ENCODE measurements at regions not wholly inside any gene's neighbourhood (a gene's known extent, or its start where the extent isn't known, plus 50 kb on each side); places are given as distances from the start of the nearest gene placed in this dataset.

DNA sequence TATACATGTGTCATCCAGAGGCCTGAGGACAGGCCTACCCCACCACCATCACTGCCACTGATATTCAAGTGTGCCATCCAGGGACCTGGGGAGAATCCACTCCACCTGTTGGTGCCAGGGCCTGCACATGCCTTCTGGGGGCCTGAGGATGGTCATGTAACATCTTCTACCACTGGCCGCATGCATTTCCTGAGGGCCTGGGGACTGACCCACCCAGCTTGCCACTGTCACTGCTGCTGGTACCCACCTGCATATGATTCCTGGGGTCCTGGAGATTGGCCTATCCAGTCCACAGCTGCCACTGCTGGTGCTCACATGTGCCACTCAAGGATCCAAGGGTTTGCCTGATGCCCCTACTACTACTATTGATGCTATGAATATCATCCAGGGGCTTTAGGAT, 184.3 kb upstream of the SYNCRIP start:
- no peak overlapping the region for H2AFZ ChIP-seq (ENCODE audit: low read depth, low read length)
- H3K4me3 ChIP-seq (ENCODE audit: low read depth in 1 of 2, low read length in 2 of 2): no peak overlapping the region
- no peaks in the 10 kb centered on the region for H3K36me3 ChIP-seq (ENCODE audit: insufficient read depth, low read length)
- no peak overlapping the region for H3K4me2 ChIP-seq (ENCODE audit: insufficient read depth, low read length)
- ATAC-seq (ENCODE audit: insufficient read depth, low read depth): no peak
- H3K9ac ChIP-seq (ENCODE audit: low read depth, low read length): no peak overlapping the region
- no peaks in the 10 kb centered on the region for H4K20me1 ChIP-seq (ENCODE audit: insufficient read depth, low read length)
- no peaks in the 10 kb centered on the region for H3K4me1 ChIP-seq (ENCODE audit: insufficient read depth, low read length)
- H3K27ac ChIP-seq (ENCODE audit: low read length): no peak overlapping the region
- no peak for TF ChIP-seq EZH2 (IDR thresholded peaks at IDR 0.05; ENCODE audit: borderline replicate concordance, low read depth, low read length, severe bottlenecking)
- H3K79me2 ChIP-seq (ENCODE audit: insufficient read depth, low read length): no peaks in the 10 kb centered on the region
- no peak for DNase-seq
- no peaks in the 10 kb centered on the region for H3K27me3 ChIP-seq (ENCODE audit: insufficient read depth, low read length, poor library complexity)
- peaks cover 4% of the 10 kb centered on the region for H3K9me3 ChIP-seq (ENCODE audit: insufficient read depth, low read length, severe bottlenecking)

DNA sequence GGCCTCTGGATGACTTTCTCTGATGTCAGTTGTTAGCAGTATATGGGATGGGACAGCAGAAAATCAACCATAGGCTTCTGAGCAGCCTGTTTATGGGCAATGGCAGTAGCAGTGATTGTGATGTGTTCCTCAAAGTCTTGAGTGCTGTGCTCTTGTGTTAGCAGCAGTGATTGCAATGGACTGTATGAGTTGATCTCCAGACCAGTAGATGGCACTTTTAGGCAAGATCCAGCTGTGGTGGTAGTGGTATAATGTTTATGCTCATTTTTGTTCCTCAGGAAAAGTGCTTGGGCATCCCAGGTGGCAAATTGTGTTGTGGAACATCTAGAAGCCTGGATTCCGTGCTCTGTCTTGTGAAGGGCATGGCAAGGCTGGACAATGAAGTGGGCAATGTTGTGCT, 181.6 kb upstream of the SYNCRIP start:
- H3K9ac ChIP-seq (ENCODE audit: low read depth, low read length): no peak overlapping the region
- no peak overlapping the region for H3K27ac ChIP-seq (ENCODE audit: low read length)
- H3K4me2 ChIP-seq (ENCODE audit: insufficient read depth, low read length): no peak overlapping the region
- no peak for TF ChIP-seq EZH2 (IDR thresholded peaks at IDR 0.05; ENCODE audit: borderline replicate concordance, low read depth, low read length, severe bottlenecking)
- TF ChIP-seq, protein P1, sequence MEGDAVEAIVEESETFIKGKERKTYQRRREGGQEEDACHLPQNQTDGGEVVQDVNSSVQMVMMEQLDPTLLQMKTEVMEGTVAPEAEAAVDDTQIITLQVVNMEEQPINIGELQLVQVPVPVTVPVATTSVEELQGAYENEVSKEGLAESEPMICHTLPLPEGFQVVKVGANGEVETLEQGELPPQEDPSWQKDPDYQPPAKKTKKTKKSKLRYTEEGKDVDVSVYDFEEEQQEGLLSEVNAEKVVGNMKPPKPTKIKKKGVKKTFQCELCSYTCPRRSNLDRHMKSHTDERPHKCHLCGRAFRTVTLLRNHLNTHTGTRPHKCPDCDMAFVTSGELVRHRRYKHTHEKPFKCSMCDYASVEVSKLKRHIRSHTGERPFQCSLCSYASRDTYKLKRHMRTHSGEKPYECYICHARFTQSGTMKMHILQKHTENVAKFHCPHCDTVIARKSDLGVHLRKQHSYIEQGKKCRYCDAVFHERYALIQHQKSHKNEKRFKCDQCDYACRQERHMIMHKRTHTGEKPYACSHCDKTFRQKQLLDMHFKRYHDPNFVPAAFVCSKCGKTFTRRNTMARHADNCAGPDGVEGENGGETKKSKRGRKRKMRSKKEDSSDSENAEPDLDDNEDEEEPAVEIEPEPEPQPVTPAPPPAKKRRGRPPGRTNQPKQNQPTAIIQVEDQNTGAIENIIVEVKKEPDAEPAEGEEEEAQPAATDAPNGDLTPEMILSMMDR (IDR thresholded peaks at IDR 0.05; ENCODE audit: borderline replicate concordance, extremely low read depth, low read length, poor library complexity, severe bottlenecking): peak; percentile 5
- no peaks in the 10 kb centered on the region for H3K79me2 ChIP-seq (ENCODE audit: insufficient read depth, low read length)
- no peaks in the 10 kb centered on the region for H3K4me1 ChIP-seq (ENCODE audit: insufficient read depth, low read length)
- no peak overlapping the region for H2AFZ ChIP-seq (ENCODE audit: low read depth, low read length)
- H3K27me3 ChIP-seq (ENCODE audit: insufficient read depth, low read length, poor library complexity): no peaks in the 10 kb centered on the region
- no peak for ATAC-seq (ENCODE audit: insufficient read depth, low read depth)
- DNase-seq: no peak
- no peak overlapping the region for H3K4me3 ChIP-seq (ENCODE audit: low read depth in 1 of 2, low read length in 2 of 2)
- peaks cover 4% of the 10 kb centered on the region for H3K9me3 ChIP-seq (ENCODE audit: insufficient read depth, low read length, severe bottlenecking)
- H3K36me3 ChIP-seq (ENCODE audit: insufficient read depth, low read length): no peaks in the 10 kb centered on the region
- H4K20me1 ChIP-seq (ENCODE audit: insufficient read depth, low read length): no peaks in the 10 kb centered on the region

DNA sequence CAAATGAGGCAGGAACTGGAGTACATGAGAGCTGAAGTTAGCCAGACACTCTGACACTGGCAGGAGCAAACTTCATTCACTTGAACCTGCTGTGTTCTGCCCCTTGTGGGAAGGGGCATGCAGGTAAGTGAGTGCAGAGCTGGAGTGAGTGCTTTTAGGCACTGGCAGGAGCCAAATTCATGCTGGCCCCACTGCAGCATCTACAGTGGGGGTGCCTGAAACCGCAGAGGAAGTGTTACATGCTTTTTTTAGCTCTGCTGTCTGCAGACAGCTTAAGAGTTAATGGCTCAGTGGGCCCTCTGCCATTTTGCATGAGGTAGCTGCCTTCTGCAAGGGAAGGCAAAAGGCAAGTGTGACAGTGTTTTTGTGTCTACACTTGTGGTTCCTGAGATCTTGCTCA, 167.9 kb upstream of the SYNCRIP start:
- DNase-seq: peak; percentile 4
- TF ChIP-seq EZH2 (IDR thresholded peaks at IDR 0.05; ENCODE audit: borderline replicate concordance, low read depth, low read length, severe bottlenecking): no peak
- TF ChIP-seq, protein P1 (IDR thresholded peaks at IDR 0.05; ENCODE audit: borderline replicate concordance, extremely low read depth, low read length, poor library complexity, severe bottlenecking): no peak
- Histone ChIP-seq H3K4me2 (ENCODE audit: insufficient read depth, low read length) (no peak overlapping the region), H2AFZ (ENCODE audit: low read depth, low read length) (no peak overlapping the region), H3K27me3 (ENCODE audit: insufficient read depth, low read length, poor library complexity) (no peaks in the 10 kb centered on the region), H3K4me1 (ENCODE audit: insufficient read depth, low read length) (no peaks in the 10 kb centered on the region), H3K4me3 (ENCODE audit: low read depth in 1 of 2, low read length in 2 of 2) (no peak overlapping the region), H3K79me2 (ENCODE audit: insufficient read depth, low read length) (no peaks in the 10 kb centered on the region), H3K9me3 (ENCODE audit: insufficient read depth, low read length, severe bottlenecking) (peaks cover 13% of the 10 kb centered on the region), H3K27ac (ENCODE audit: low read length) (no peak overlapping the region), H3K36me3 (ENCODE audit: insufficient read depth, low read length) (no peaks in the 10 kb centered on the region), H4K20me1 (ENCODE audit: insufficient read depth, low read length) (no peaks in the 10 kb centered on the region), H3K9ac (ENCODE audit: low read depth, low read length) (no peak overlapping the region)
- ATAC-seq (ENCODE audit: insufficient read depth, low read depth): no peak

DNA sequence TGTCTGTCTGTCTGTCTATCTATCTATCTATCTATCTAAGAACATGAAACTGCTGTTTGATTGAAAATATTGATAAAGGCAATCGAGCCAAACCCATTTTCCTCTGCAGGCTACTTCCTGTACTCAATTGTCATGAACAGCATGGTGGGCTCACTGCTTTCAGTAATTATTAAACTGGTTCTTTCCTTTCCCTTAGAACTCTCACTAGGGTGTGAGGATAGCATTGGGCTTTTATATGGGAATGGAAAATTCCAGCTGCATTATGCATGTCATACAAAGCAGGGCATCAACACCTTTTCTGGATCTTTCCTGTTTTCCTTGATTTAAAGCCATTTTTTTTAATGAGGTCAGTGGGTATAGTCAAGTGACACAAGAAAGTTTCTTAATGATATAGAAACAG, 161.0 kb upstream of the SYNCRIP start:
- no peaks in the 10 kb centered on the region for H3K27me3 ChIP-seq (ENCODE audit: insufficient read depth, low read length, poor library complexity)
- H3K79me2 ChIP-seq (ENCODE audit: insufficient read depth, low read length): no peaks in the 10 kb centered on the region
- no peaks in the 10 kb centered on the region for H3K4me1 ChIP-seq (ENCODE audit: insufficient read depth, low read length)

More for the DNA sequence above, 161.0 kb upstream of the SYNCRIP start:
- Histone ChIP-seq H3K4me2 (ENCODE audit: insufficient read depth, low read length) (no peak overlapping the region), H3K27ac (ENCODE audit: low read length) (no peak overlapping the region), H3K4me3 (ENCODE audit: low read depth in 1 of 2, low read length in 2 of 2) (no peak overlapping the region), H3K9me3 (ENCODE audit: insufficient read depth, low read length, severe bottlenecking) (peaks cover 8% of the 10 kb centered on the region), H3K36me3 (ENCODE audit: insufficient read depth, low read length) (no peaks in the 10 kb centered on the region), H4K20me1 (ENCODE audit: insufficient read depth, low read length) (no peaks in the 10 kb centered on the region), H2AFZ (ENCODE audit: low read depth, low read length) (no peak overlapping the region), H3K9ac (ENCODE audit: low read depth, low read length) (no peak overlapping the region)
- ATAC-seq (ENCODE audit: insufficient read depth, low read depth) (no peak), DNase-seq (no peak)
- TF ChIP-seq EZH2 (IDR thresholded peaks at IDR 0.05; ENCODE audit: borderline replicate concordance, low read depth, low read length, severe bottlenecking): no peak
- TF ChIP-seq, protein P1 (IDR thresholded peaks at IDR 0.05; ENCODE audit: borderline replicate concordance, extremely low read depth, low read length, poor library complexity, severe bottlenecking): no peak
